Islet precursor cell (in vitro differentiated cells): ENCODE measurements at regions not wholly inside any gene's neighbourhood (a gene's known extent, or its start where the extent isn't known, plus 50 kb on each side); places are given as distances from the start of the nearest gene placed in this dataset.
A peak's percentile ranks its signal among the peaks of the same experiment; 100 is the strongest.

ENCODE experiments used
- DNase-seq: peaks from one replicate; pipeline ENCODE4 v3.0.0-alpha.2; 2018

GRCh38 chr11:129591527-129591926 lies 215.9 kb downstream of the BARX2 start:
- no peak for DNase-seq

GRCh38 chr11:129592191-129592590 lies 216.5 kb downstream of the BARX2 start:
- no peak for DNase-seq

GRCh38 chr11:129593098-129593497 lies 217.4 kb downstream of the BARX2 start:
- peak; percentile 83 for DNase-seq

GRCh38 chr11:129595038-129595962 lies 219.7 kb downstream of the BARX2 start:
- DNase-seq: peak; percentile 57

- no peak for DNase-seq
Measured at GRCh38 chr11:129596351-129596750, 219.3 kb upstream of the TMEM45B start.

GRCh38 chr11:129598378-129598777 lies 217.3 kb upstream of the TMEM45B start:
- peak; percentile 29 for DNase-seq

GRCh38 chr11:129605815-129606214 lies 209.8 kb upstream of the TMEM45B start:
- no peak for DNase-seq

- DNase-seq: no peak
Measured at GRCh38 chr11:129608711-129609110, 206.9 kb upstream of the TMEM45B start.

- no peak for DNase-seq
Measured at GRCh38 chr11:129610125-129610524, 205.5 kb upstream of the TMEM45B start.

- DNase-seq: no peak
Measured at GRCh38 chr11:129610545-129610944, 205.1 kb upstream of the TMEM45B start.

GRCh38 chr11:129611661-129612446 lies 203.8 kb upstream of the TMEM45B start:
- peak; percentile 66 for DNase-seq

- peak; percentile 67 for DNase-seq
Measured at GRCh38 chr11:129612447-129612961, 203.1 kb upstream of the TMEM45B start.

GRCh38 chr11:129613071-129613470 lies 202.6 kb upstream of the TMEM45B start:
- DNase-seq: peak; percentile 70

GRCh38 chr11:129614256-129614944 lies 201.2 kb upstream of the TMEM45B start:
- no peak for DNase-seq

- no peak for DNase-seq
Measured at GRCh38 chr11:129618046-129618569, 197.5 kb upstream of the TMEM45B start.

GRCh38 chr11:129620237-129621104 lies 195.2 kb upstream of the TMEM45B start:
- DNase-seq: no peak

GRCh38 chr11:129625930-129626329 lies 189.7 kb upstream of the TMEM45B start:
- DNase-seq: no peak

GRCh38 chr11:129631201-129631600 lies 184.4 kb upstream of the TMEM45B start:
- DNase-seq: no peak

- no peak for DNase-seq
Measured at GRCh38 chr11:129636926-129637325, 178.7 kb upstream of the TMEM45B start.

- DNase-seq: no peak
Measured at GRCh38 chr11:129637473-129637872, 178.2 kb upstream of the TMEM45B start.

GRCh38 chr11:129637983-129638776 lies 177.5 kb upstream of the TMEM45B start:
- no peak for DNase-seq
